Progenitor cell of endocrine pancreas (in vitro differentiated cells): ENCODE measurements at regions not wholly inside any gene's neighbourhood (a gene's known extent, or its start where the extent isn't known, plus 50 kb on each side); places are given as distances from the start of the nearest gene placed in this dataset.
"Not testable (repeated sequence)": the region's sequence is repeated elsewhere in the genome, so short reads cannot be mapped to it uniquely, and the experiment has no call there.

ENCODE experiments used
- DNase-seq: peaks from one replicate; pipeline ENCODE4 v3.0.0; 2021; ENCODE audit warnings: low spot score; ENCODE audit not compliant: unreplicated experiment
- H3K27ac Mint-ChIP-seq: 2 replicates; pipeline ENCODE4 v1.8.0; 2021; ENCODE audit warnings: mild to moderate bottlenecking, moderate library complexity, mixed read lengths
- H3K27me3 Mint-ChIP-seq: 2 replicates; pipeline ENCODE4 v1.8.0; 2021; ENCODE audit warnings: mixed read lengths
- H3K36me3 Mint-ChIP-seq: 2 replicates; pipeline ENCODE4 v1.8.0; 2022; ENCODE audit warnings: mixed read lengths; ENCODE audit not compliant: insufficient read depth
- H3K4me1 Mint-ChIP-seq: 2 replicates; pipeline ENCODE4 v1.8.0; 2021; ENCODE audit warnings: low read depth, mixed read lengths
- H3K4me3 Mint-ChIP-seq: 2 replicates; pipeline ENCODE4 v1.8.0; 2021; ENCODE audit warnings: low read depth, mild to moderate bottlenecking, moderate library complexity, mixed read lengths
- H3K9me3 Mint-ChIP-seq: 2 replicates; pipeline ENCODE4 v1.8.0; 2021; ENCODE audit warnings: low read depth, mixed read lengths
- TF ChIP-seq, protein P1 (sequence below): fragments of 200-600 bp; sonication (generic); IDR thresholded peaks from one replicate; pipeline ENCODE4 v1.5.0; 2021; ENCODE audit warnings: antibody characterized with exemption, mild to moderate bottlenecking; ENCODE audit not compliant: unreplicated experiment

DNA sequence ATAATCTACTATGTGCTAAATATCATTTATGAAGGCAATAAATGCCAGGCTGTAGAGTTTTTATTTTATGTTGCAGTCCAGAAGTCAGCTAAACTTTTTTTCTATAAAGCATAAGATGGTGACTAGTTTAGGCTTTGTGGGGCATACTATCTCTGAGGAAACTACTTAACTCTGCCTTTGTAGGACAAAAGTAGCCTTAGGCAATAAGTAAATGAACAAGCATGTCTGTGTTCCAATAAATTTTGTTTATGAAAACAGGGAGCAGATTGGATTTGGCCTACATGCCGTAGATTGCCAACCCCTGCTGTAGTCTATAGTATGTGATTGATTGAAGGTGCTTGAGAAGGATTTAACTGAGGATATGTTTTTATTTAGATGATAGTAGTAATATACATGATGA, 502.5 kb upstream of the NAALADL2 start:
- no peaks in the 10 kb centered on the region for H3K4me1 Mint-ChIP-seq
- H3K36me3 Mint-ChIP-seq, result no peaks in the 10 kb centered on the region
- H3K27ac Mint-ChIP-seq, result peak overlapping the region; percentile 17
- H3K27me3 Mint-ChIP-seq, result no peaks in the 10 kb centered on the region
- H3K4me3 Mint-ChIP-seq, result no peak overlapping the region
- TF ChIP-seq, protein P1, sequence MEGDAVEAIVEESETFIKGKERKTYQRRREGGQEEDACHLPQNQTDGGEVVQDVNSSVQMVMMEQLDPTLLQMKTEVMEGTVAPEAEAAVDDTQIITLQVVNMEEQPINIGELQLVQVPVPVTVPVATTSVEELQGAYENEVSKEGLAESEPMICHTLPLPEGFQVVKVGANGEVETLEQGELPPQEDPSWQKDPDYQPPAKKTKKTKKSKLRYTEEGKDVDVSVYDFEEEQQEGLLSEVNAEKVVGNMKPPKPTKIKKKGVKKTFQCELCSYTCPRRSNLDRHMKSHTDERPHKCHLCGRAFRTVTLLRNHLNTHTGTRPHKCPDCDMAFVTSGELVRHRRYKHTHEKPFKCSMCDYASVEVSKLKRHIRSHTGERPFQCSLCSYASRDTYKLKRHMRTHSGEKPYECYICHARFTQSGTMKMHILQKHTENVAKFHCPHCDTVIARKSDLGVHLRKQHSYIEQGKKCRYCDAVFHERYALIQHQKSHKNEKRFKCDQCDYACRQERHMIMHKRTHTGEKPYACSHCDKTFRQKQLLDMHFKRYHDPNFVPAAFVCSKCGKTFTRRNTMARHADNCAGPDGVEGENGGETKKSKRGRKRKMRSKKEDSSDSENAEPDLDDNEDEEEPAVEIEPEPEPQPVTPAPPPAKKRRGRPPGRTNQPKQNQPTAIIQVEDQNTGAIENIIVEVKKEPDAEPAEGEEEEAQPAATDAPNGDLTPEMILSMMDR, result no peak
- DNase-seq, result no peak
- H3K9me3 Mint-ChIP-seq, result no peaks in the 10 kb centered on the region

DNA sequence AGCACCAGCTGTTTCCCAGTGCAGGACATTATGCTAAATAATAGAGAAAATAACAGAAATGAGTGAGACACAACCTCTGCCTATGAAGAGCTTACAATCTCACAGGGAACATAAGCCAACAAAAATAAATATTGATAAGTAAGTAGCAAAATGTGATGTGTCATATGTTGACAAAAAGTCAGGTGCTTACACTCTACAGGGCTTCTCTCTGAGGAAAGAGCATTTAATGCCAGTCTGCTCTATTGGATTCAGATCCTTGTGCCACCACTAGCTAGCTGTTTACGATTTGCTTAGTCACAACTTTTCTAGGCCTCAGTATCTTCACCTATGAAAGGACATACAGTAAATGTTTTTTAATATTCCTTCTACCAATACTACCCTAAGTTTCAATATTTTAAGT, 500.9 kb upstream of the NAALADL2 start:
- TF ChIP-seq, protein P1, result no peak
- Mint-ChIP-seq H3K27me3 (no peaks in the 10 kb centered on the region), H3K9me3 (no peaks in the 10 kb centered on the region), H3K27ac (no peak overlapping the region), H3K36me3 (no peaks in the 10 kb centered on the region), H3K4me3 (no peak overlapping the region), H3K4me1 (no peaks in the 10 kb centered on the region)
- DNase-seq, result no peak

DNA sequence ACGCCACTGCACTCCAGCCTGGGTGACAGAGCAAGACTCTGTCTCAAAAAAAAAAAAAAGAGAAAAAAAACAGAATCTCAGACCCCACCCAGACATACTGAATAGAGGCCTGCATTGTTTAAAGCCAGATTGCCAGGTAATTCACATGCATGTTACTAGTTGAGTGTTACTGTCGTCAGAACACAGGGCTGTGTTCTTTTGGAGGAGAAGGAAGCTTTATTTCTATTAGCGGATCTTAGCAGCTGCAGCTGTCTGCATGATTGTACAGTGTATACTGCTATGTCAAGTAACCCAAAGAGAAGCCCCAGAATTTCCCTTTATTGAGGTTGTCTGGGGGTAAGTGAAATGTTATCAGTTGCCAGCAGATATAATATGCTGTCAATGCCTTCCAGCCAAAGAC, 496.6 kb upstream of the NAALADL2 start:
- Mint-ChIP-seq H3K27me3 (no peaks in the 10 kb centered on the region), H3K27ac (no peak overlapping the region), H3K9me3 (no peaks in the 10 kb centered on the region), H3K4me3 (no peak overlapping the region), H3K36me3 (no peaks in the 10 kb centered on the region), H3K4me1 (no peaks in the 10 kb centered on the region)
- TF ChIP-seq, protein P1, result no peak
- DNase-seq, result no peak

DNA sequence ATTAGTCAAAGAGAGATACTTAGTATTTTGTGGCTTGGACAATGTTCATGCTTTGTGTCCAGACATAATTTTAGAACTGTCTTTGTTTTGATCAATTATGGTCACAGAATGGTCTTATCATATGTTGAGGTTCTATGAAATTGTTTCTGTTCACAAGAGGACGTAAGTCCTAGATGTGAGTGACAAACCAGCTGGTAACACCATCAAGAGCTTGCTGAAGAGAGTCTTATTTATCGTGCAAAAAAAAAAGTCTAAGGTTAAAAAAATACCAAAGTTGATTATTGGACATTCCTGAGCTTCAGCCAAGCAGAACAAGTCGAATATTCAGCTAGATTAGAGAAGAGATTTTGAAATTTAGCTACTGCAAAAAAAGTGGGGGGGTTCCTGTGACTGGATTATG, 495.9 kb upstream of the NAALADL2 start:
- Mint-ChIP-seq H3K36me3 (no peaks in the 10 kb centered on the region), H3K4me1 (peaks cover 1% of the 10 kb centered on the region), H3K9me3 (peaks cover under 1% of the 10 kb centered on the region), H3K27ac (no peak overlapping the region), H3K4me3 (no peak overlapping the region), H3K27me3 (no peaks in the 10 kb centered on the region)
- TF ChIP-seq, protein P1, result no peak
- no peak for DNase-seq

DNA sequence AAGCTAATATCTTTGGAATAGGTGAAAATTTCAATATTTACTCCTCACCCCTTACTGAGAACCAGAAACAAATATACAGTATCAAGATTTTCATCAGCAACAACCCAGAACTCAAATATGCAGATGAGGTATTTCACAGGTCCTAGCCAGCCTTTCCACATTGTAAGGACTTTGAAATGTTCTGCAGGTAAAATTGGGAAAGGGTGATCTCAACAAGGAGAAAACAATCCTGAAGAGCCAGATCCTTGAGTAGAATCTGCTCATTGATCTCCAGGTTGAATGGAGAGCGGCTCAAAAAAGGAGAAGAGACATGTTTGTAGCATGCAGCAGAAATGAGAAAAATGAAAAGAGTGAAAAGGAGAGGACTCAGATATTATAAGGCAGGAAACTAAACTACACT, 493.3 kb upstream of the NAALADL2 start:
- peaks cover 1% of the 10 kb centered on the region for H3K4me1 Mint-ChIP-seq
- H3K27ac Mint-ChIP-seq, result no peak overlapping the region
- H3K4me3 Mint-ChIP-seq, result no peak overlapping the region
- H3K9me3 Mint-ChIP-seq, result peaks cover 11% of the 10 kb centered on the region
- no peaks in the 10 kb centered on the region for H3K27me3 Mint-ChIP-seq
- no peak for DNase-seq
- no peaks in the 10 kb centered on the region for H3K36me3 Mint-ChIP-seq
- TF ChIP-seq, protein P1, result no peak

DNA sequence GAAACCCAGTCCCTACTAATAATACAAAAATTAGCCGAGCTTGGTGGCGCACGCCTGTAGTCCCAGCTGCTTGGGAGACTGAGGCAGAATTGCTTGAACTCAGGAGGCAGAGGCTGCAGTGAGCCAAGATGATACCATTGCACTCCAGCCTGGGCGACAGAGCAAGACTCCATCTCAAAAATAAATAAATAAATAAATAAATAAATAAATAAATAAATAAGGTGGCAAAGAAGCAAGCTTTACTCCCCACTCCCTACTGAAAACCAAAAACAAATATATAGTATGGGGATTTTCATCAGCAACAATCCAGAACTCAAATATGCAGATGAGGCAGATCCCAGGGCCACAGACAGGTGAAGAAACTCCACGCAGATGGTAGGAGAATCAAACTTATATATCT, 492.2 kb upstream of the NAALADL2 start:
- not testable (repeated sequence) for H3K27ac Mint-ChIP-seq, H3K4me1 Mint-ChIP-seq, H3K36me3 Mint-ChIP-seq, DNase-seq, H3K27me3 Mint-ChIP-seq, H3K4me3 Mint-ChIP-seq
- peaks cover 11% of the 10 kb centered on the region for H3K9me3 Mint-ChIP-seq
